ENCODE measurements at regions not wholly inside any gene's neighbourhood (a gene's known extent, or its start where the extent isn't known, plus 50 kb on each side); places are given as distances from the start of the nearest gene placed in this dataset.

GRCh38 chr2:64750817-64751285 is 97.1 kb upstream of the SERTAD2 start:
- Histone ChIP-seq H2BK120ac (ENCODE audit: low read depth, low read length, poor library complexity, severe bottlenecking) (no peak overlapping the region), H3K4ac (ENCODE audit: low read depth, low read length) (no peak overlapping the region), H3K4me1 (ENCODE audit: insufficient read depth, low read length) (no peaks in the 10 kb centered on the region), H2BK15ac (ENCODE audit: low read depth, low read length) (no peak overlapping the region), H3K56ac (ENCODE audit: insufficient read length, low read depth, low read length) (no peak overlapping the region), H2BK20ac (ENCODE audit: low read depth, low read length, poor library complexity, severe bottlenecking) (no peak overlapping the region), H4K8ac (replicated peaks; ENCODE audit: insufficient read length, low read depth, low read length) (no peak overlapping the region), H3K27ac (ENCODE audit: insufficient read length, low read depth, low read length) (no peak overlapping the region), H3T11ph (ENCODE audit: low read length) (no peak overlapping the region), H4K91ac (ENCODE audit: insufficient read length, low read depth, low read length) (no peak overlapping the region), H3K79me1 (ENCODE audit: insufficient read depth, low read depth, low read length, poor library complexity, severe bottlenecking) (no peaks in the 10 kb centered on the region), H3K4me2 (ENCODE audit: insufficient read depth, insufficient read length, low read length) (peak overlapping the region; percentile 48), H2BK5ac (ENCODE audit: insufficient read length, low read length) (no peak overlapping the region), H4K20me1 (ENCODE audit: control insufficient read depth, insufficient read depth, insufficient read length) (no peaks in the 10 kb centered on the region), H2AK5ac (ENCODE audit: insufficient read length, low read length) (no peak overlapping the region), H4K5ac (ENCODE audit: insufficient read length, low read depth, low read length) (no peak overlapping the region), H3K9me3 (ENCODE audit: control insufficient read depth, low read depth, low read length) (no peaks in the 10 kb centered on the region), H3K9ac (ENCODE audit: extremely low read depth, insufficient read length, low read length) (peak overlapping the region; percentile 48), H2AFZ (ENCODE audit: low read length) (no peak overlapping the region), H3K23ac (ENCODE audit: insufficient read length, low read depth, low read length) (no peak overlapping the region), H3K23me2 (ENCODE audit: insufficient read length, low read depth, low read length, poor library complexity, severe bottlenecking) (peaks cover 6% of the 10 kb centered on the region), H3K27me3 (ENCODE audit: insufficient read depth, low read length) (peaks cover 2% of the 10 kb centered on the region; the same call in 1 of the 2 replicates), H2BK12ac (ENCODE audit: insufficient read length, low read depth, low read length) (no peak overlapping the region), H3K79me2 (ENCODE audit: insufficient read depth, low read length) (no peaks in the 10 kb centered on the region), H3K18ac (ENCODE audit: insufficient read length, low read depth, low read length) (no peak overlapping the region), H3K14ac (ENCODE audit: insufficient read depth, low read length) (0 out of 2 replicates have a peak overlapping the region, but pooled peaks have one; percentile 77)
- H3K4me1 Mint-ChIP-seq: peaks cover 13% of the 10 kb centered on the region in 2 experiments
- no CpG with 5 or more reads among the region's 43 CpGs for WGBS (ENCODE audit: extremely low coverage, insufficient read length, low lambda C conversion rate)
- peaks cover 25% of the 10 kb centered on the region for H3K27me3 Mint-ChIP-seq (ENCODE audit: low read depth)
- H3K36me3 Mint-ChIP-seq (ENCODE audit: insufficient read depth in 1 of 3, low read depth in 3 of 3): no peaks in the 10 kb centered on the region; a peak in 2 of 7 replicates
- peaks cover 2% of the 10 kb centered on the region in 2 experiments; a peak in 2 of 5 replicates for H3K9me3 Mint-ChIP-seq
- H3K27ac Mint-ChIP-seq: peak overlapping the region; percentile 82 to 98 (median 96); a peak in 6 of 7 replicates
- DNase-seq: peak; percentile 99
- TF ChIP-seq, protein P1, sequence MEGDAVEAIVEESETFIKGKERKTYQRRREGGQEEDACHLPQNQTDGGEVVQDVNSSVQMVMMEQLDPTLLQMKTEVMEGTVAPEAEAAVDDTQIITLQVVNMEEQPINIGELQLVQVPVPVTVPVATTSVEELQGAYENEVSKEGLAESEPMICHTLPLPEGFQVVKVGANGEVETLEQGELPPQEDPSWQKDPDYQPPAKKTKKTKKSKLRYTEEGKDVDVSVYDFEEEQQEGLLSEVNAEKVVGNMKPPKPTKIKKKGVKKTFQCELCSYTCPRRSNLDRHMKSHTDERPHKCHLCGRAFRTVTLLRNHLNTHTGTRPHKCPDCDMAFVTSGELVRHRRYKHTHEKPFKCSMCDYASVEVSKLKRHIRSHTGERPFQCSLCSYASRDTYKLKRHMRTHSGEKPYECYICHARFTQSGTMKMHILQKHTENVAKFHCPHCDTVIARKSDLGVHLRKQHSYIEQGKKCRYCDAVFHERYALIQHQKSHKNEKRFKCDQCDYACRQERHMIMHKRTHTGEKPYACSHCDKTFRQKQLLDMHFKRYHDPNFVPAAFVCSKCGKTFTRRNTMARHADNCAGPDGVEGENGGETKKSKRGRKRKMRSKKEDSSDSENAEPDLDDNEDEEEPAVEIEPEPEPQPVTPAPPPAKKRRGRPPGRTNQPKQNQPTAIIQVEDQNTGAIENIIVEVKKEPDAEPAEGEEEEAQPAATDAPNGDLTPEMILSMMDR (conservative IDR thresholded peaks at IDR 0.05): no peak
- H3K4me3 Mint-ChIP-seq: peak overlapping the region; percentile 88 to 99

All from H9 (cell line).